Thyroid gland (tissue), 4 donors: ENCODE measurements at regions not wholly inside any gene's neighbourhood (a gene's known extent, or its start where the extent isn't known, plus 50 kb on each side); places are given as distances from the start of the nearest gene placed in this dataset.

Experiments used
- POLR2A ChIP-seq, 2 donors: fragments of 450-650 bp; IDR thresholded peaks; one replicate each; pipeline ENCODE4 v1.6.1; 2017; ENCODE audit warnings: antibody characterized with exemption in 2 of 2, mild to moderate bottlenecking in 2 of 2, moderate library complexity in 1 of 2
- TF ChIP-seq, protein P1 (sequence below), 6 experiments: fragments of 200-600 bp in 3 of 6; fragments of 450-650 bp in 3 of 6; sonication (generic) in 3 of 6; IDR thresholded peaks; one replicate each; pipeline ENCODE4 v1.5.1; 2016 to 2019; ENCODE audit warnings: antibody characterized with exemption in 6 of 6, mild to moderate bottlenecking in 2 of 6, inconsistent platforms in 1 of 6, moderate library complexity in 1 of 6

DNA sequence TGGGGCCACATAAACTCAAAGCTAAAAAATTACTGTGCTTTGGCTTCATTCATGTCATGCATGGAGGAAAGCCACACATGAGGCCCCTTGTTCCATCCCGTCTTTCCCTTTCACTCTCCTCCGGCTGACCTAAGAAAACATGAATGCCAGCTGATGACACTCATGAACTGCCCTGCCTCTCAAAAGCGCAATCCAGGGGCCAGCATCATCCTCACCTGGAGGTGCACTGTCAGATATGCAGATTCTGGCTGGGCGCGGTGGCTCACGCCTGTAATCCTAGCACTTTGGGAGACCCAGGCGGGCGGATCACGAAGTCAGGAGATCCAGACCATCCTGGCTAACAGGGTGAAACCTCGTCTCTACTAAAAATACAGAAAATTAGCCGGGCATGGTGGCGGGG lies 116.1 kb upstream of the FOXN3 start:
- TF ChIP-seq, protein P1, sequence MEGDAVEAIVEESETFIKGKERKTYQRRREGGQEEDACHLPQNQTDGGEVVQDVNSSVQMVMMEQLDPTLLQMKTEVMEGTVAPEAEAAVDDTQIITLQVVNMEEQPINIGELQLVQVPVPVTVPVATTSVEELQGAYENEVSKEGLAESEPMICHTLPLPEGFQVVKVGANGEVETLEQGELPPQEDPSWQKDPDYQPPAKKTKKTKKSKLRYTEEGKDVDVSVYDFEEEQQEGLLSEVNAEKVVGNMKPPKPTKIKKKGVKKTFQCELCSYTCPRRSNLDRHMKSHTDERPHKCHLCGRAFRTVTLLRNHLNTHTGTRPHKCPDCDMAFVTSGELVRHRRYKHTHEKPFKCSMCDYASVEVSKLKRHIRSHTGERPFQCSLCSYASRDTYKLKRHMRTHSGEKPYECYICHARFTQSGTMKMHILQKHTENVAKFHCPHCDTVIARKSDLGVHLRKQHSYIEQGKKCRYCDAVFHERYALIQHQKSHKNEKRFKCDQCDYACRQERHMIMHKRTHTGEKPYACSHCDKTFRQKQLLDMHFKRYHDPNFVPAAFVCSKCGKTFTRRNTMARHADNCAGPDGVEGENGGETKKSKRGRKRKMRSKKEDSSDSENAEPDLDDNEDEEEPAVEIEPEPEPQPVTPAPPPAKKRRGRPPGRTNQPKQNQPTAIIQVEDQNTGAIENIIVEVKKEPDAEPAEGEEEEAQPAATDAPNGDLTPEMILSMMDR (IDR thresholded peaks at IDR 0.05) = no peak
- TF ChIP-seq POLR2A (IDR thresholded peaks at IDR 0.05) = no peak
